ENCODE measurements at regions not wholly inside any gene's neighbourhood (a gene's known extent, or its start where the extent isn't known, plus 50 kb on each side); places are given as distances from the start of the nearest gene placed in this dataset.
"Not testable (repeated sequence)": the region's sequence is repeated elsewhere in the genome, so short reads cannot be mapped to it uniquely, and the experiment has no call there.

GRCh38 chr6:165167311-165167710 is 142.1 kb downstream of the C6orf118 start:
- no peak for DNase-seq

- no peak for DNase-seq
Observed at GRCh38 chr6:165163519-165163918, 145.9 kb downstream of the C6orf118 start.

- DNase-seq: no peak
Observed at GRCh38 chr6:165159460-165159859, 149.9 kb downstream of the C6orf118 start.

DNA sequence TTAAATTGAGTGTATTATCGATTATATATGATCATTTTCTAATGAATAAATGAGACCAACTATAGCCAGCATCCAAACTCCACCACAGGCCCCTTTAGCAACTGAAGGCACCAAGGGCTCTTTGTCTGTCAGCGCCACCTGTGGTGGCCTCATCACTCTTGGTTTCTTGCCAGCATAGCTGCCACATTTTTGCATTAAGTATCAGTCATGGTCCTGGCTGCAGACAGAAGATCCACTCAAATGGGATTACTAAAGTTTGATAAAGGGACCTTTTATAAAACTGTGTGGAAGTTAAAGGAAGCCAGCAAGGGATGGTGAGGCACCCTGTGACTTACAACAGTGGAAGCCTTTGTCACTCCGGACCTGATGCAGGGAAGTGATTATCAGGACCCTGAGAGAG is 162.9 kb downstream of the C6orf118 start:
- no peak for DNase-seq

GRCh38 chr6:165135889-165136288 is 173.5 kb downstream of the C6orf118 start:
- no peak for DNase-seq

GRCh38 chr6:165129086-165129485 is 180.3 kb downstream of the C6orf118 start:
- no peak for DNase-seq

GRCh38 chr6:165127743-165128142 is 181.7 kb downstream of the C6orf118 start:
- DNase-seq: not testable (repeated sequence)

- DNase-seq: not testable (repeated sequence)
Observed at GRCh38 chr6:165124681-165125080, 184.7 kb downstream of the C6orf118 start.

GRCh38 chr6:165119231-165120020 is 190.0 kb downstream of the C6orf118 start:
- no peak for DNase-seq

DNA sequence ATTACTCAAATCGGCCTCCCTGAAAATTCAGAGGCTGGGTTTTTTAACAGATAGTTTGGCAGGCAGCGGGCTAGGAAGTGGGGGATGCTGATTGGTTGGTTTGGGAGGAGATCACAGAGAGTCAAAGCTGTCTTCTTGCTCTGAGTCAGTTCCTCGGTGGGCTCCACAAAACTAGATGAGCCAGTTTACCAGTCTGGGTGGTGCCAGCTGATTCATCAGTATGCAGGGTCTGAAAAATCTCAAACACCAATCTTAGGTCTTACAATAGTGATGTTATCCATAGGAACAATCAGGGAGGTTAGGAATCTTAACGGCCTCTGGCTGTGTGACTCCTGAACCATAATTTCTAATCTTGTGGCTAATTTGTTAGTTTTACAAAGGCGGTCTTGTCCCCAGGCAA is 190.7 kb downstream of the C6orf118 start:
- DNase-seq: no peak

GRCh38 chr6:165117806-165118205 is 191.6 kb downstream of the C6orf118 start:
- no peak for DNase-seq

DNA sequence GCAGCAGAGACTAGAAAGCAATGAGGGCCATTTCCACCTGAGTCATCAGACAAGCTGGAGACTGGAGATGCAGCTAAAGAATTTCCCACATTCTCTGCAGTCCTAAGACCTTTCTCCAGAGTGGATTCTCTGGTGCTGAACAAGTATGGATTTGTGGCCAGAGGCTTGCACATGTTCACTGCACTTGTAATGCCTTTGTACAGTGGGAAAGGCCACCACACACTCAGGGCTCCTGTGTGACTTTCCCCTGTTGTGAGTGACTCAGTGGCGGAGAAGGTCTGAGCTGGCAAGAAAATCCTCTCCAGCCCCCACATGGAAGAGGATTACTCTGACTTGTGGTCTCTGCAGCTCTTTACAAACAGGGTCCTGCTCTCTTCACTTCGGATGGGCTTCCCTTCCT is 192.3 kb downstream of the C6orf118 start:
- no peak for DNase-seq

- no peak for DNase-seq
Observed at GRCh38 chr6:165110860-165111259, 198.5 kb downstream of the C6orf118 start.

DNA sequence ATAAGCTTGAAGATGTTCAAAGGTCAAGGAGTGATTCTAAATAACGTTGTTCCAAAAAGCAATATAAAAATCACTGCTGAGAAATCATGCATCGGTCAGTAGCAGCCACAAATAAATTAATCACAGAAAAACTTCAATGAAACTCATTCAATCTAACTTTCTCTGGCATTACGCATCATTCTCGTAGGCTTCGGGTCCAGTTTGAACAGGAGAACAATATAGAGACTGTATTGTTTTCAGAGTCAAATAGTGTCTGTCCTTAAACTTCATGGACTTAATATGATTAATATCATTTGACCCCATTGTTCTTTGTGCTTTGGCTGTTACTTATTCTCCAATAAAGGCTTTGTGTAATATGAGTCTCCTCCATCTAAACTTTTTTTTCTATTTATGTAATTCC is 200.4 kb downstream of the C6orf118 start:
- no peak for DNase-seq

GRCh38 chr6:165106261-165106660 is 203.1 kb downstream of the C6orf118 start:
- DNase-seq: no peak

- DNase-seq: no peak
Observed at GRCh38 chr6:165098165-165098564, 211.2 kb downstream of the C6orf118 start.

GRCh38 chr6:165096868-165097267 is 212.5 kb downstream of the C6orf118 start:
- no peak for DNase-seq

- no peak for DNase-seq
Observed at GRCh38 chr6:165096209-165096608, 213.2 kb downstream of the C6orf118 start.

DNA sequence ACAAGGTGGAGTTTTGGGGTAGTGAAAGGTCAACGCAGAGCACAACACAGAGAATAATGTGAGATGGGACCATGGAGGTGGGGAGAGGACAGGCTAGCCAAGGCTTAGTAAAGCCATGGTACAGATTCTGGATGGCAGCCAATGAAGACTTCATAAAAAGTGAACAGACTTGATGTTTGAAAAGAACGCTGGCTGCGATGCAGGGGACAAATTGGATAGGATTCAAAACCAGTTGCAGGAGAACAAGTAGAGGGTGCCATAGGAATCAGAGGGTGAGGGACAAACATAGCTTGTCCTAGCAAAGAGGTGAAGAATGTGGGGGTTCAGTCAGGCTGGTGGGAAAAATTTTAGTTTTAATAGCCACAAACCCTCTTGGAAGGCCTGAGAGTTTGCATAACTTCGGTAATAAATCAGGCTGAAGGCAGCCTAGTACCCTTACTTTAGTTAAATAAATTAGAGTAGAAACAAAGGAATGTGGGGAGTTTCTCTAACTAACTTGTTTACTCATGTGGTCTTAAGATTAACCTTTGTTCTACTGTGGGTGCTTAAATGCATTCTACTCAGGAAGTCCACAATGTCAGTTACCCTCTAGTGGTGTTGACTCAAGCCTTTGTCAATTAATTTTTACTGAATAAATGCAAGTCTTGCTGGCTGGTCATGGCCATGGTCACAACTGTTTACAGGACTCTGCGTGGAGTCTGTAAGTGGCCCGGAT is 216.4 kb downstream of the C6orf118 start:
- DNase-seq: no peak

GRCh38 chr6:165091121-165091785 is 218.2 kb downstream of the C6orf118 start:
- no peak for DNase-seq

GRCh38 chr6:165090242-165090641 is 219.2 kb downstream of the C6orf118 start:
- no peak for DNase-seq

- DNase-seq: no peak
Observed at GRCh38 chr6:165086814-165087213, 222.6 kb downstream of the C6orf118 start.

DNA sequence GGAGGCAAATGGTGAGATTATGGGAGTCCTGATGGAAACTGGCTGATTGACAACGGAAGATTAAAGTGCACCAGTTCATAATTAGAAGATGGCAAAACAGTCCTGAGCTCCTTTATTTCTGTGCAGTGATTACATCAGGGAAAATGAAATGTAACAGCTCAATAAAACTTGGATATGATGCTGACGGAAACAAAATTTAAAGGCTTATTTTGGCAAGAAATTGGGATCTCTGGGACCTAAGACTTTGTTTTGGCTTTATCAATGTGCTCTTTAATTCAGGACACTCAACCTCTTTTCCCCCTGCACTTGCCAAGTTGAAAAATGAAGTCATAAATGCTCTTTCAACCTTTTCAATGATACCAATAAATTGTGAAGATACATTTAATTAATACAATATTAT is 226.8 kb downstream of the C6orf118 start:
- DNase-seq: no peak

All from activated CD8-positive, alpha-beta memory T cell treated with anti-CD3 and anti-CD28 coated beads for 24 hours (primary cell).